ENCODE measurements at regions not wholly inside any gene's neighbourhood (a gene's known extent, or its start where the extent isn't known, plus 50 kb on each side); places are given as distances from the start of the nearest gene placed in this dataset.

GRCh38 chr7:9782275-9782674, 1191.4 kb upstream of the PHF14 start:
- no peak for TF ChIP-seq ZNF416 (tag by site-specific recombination; IDR thresholded peaks at IDR 0.05)
- TF ChIP-seq ZNF174 (tag by site-specific recombination; IDR thresholded peaks at IDR 0.05) = no peak
- no peak for TF ChIP-seq ZNF707 (tag by site-specific recombination; IDR thresholded peaks at IDR 0.05)
- TF ChIP-seq ZNF10 (tag by site-specific recombination; IDR thresholded peaks at IDR 0.05) = no peak
- no peak for TF ChIP-seq PBX3 (CRISPR knock-in tag; IDR thresholded peaks at IDR 0.05)
- no peak for TF ChIP-seq ZBTB1 (tag by site-specific recombination; IDR thresholded peaks at IDR 0.05)
- TF ChIP-seq ZNF121 (tag by site-specific recombination; IDR thresholded peaks at IDR 0.05) = no peak
- TF ChIP-seq ATF2 (tag by site-specific recombination; IDR thresholded peaks at IDR 0.05; ENCODE audit: low read depth) = no peak
- TF ChIP-seq CTCF (tag by site-specific recombination; IDR thresholded peaks at IDR 0.05) = no peak
- TF ChIP-seq MEIS1 (CRISPR knock-in tag; IDR thresholded peaks at IDR 0.05; ENCODE audit: borderline replicate concordance) = no peak
- no peak for TF ChIP-seq KLF7 (tag by site-specific recombination; IDR thresholded peaks at IDR 0.05; ENCODE audit: borderline replicate concordance)
- no peak for TF ChIP-seq ZFP41 (tag by site-specific recombination; IDR thresholded peaks at IDR 0.05; ENCODE audit: borderline replicate concordance)
- TF ChIP-seq ZNF280C (tag by site-specific recombination; IDR thresholded peaks at IDR 0.05) = no peak

Measured in HEK293 (cell line).